Kidney glomerular epithelial cell (primary cell): ENCODE measurements at regions not wholly inside any gene's neighbourhood (a gene's known extent, or its start where the extent isn't known, plus 50 kb on each side); places are given as distances from the start of the nearest gene placed in this dataset.

Experiments used
- DNase-seq: peaks from one replicate; lab custom pipeline; 2025; lab: John Stamatoyannopoulos, UW

GRCh38 chrX:63993936-63994335, 208.9 kb upstream of the ARHGEF9 start:
- no peak for DNase-seq

GRCh38 chrX:63985906-63986305, 200.9 kb upstream of the ARHGEF9 start:
- no peak for DNase-seq

GRCh38 chrX:63979480-63979879, 194.5 kb upstream of the ARHGEF9 start:
- no peak for DNase-seq

- DNase-seq = no peak
Measured at GRCh38 chrX:63967551-63967950, 182.5 kb upstream of the ARHGEF9 start.

DNA sequence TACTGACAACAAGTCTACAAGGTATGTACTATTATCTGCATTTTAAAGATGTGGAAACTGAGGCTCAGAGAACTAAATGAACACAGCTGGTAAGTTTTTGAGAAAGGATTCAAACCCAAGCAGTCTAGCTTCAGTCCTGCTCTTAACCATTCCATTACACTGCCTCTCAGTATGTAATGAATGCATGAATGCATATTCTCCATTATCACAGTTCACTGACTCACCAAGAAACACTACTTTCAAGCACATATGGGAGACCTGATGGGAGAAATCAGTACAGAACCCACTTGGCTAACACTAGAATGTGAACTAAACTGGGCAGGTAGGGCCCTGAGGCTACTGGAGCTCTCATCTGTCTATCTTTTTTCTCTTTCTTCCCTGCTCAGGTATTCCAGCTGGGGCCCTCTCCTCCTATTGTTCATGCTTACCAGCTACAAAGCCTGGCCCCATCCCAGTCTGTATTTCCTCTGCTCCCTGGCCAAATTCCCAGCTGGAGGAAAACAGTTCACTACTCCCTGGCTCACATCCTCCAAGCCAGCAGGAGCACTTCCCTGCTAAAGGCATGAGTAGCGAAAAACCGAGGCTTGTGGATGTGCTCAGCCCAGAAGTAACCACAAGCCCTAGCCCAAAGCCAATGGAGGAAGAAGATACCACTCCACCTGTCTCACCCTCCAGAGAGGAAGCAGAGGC, 178.2 kb upstream of the ARHGEF9 start:
- no peak for DNase-seq

- no peak for DNase-seq
Measured at GRCh38 chrX:63961964-63962363, 176.9 kb upstream of the ARHGEF9 start.

DNA sequence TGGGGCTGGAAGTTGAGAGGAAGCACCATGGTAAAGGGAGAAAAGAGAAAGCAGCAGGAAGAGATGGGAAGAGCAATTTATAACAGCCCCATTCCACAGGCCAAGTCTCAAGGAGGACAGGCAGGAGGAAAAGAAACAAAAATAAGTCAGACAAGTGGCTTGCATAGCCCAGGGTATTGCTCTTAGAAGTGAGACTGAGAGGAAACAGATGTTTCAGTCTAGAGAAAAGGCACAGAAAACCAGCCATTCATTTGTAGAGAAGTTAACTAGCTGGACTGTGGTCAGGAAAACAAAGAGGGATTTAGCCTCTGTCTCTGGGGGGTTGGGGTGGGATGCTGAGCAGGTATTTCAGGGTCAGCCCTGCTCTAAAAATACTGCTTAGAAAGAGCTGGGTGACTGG, 175.0 kb upstream of the ARHGEF9 start:
- DNase-seq = no peak

DNA sequence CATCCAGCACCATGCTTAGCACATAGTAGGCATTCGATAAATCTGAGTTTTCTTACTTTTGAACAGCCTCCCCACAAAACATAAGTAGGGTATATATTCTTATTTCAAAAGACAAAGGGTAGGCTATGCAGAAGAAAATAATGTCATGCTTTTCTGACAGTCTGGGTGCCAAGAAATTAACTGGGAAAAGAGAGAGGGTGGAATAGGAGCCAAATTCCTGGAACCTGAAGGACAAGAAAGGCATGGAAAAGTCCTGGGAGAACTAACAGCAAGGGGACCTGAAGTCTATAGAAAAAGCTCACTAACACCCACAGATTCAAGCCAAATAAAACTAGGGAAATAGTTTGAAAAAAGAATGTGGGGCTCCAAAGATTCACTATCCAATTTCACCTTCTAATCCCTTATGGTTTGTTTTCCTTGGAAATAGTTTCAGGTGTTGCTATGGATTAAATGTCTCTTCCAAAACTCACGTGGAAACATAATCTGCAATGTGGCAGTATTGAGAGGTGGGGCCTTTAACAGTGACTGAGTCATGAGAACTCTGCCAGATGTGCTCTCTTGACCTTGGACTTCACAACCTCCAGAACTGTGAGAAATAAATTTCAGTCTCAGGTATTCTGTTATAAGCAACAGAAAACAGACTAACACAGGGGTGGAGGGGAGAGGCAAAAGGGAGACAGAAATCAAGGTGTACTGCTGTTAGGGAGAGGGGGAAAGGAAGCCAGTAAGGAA, 173.3 kb upstream of the ARHGEF9 start:
- no peak for DNase-seq

- DNase-seq = no peak
Measured at GRCh38 chrX:63935835-63936234, 150.8 kb upstream of the ARHGEF9 start.

GRCh38 chrX:63934791-63935190, 149.8 kb upstream of the ARHGEF9 start:
- no peak for DNase-seq

GRCh38 chrX:63934160-63934559, 149.1 kb upstream of the ARHGEF9 start:
- DNase-seq = no peak

GRCh38 chrX:63932907-63933306, 147.9 kb upstream of the ARHGEF9 start:
- DNase-seq = no peak

DNA sequence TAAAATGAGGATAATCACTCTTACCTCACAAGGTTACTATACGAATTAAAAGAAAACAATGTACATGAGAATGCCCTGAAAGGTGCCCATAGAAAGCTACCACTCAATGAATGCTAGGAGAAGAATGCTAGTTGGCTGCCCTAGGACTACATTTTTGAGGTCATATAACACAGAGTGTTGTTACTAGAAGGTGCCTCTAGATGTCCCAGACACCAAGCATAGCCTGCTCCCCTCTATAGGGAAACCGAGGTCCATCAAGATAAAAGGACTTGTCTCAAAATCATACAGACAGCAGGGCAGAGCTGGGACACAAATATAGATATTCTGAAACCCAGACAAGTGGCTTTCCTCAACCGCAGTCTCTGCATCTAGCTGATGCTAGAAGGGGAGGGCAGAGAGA, 147.0 kb upstream of the ARHGEF9 start:
- no peak for DNase-seq

DNA sequence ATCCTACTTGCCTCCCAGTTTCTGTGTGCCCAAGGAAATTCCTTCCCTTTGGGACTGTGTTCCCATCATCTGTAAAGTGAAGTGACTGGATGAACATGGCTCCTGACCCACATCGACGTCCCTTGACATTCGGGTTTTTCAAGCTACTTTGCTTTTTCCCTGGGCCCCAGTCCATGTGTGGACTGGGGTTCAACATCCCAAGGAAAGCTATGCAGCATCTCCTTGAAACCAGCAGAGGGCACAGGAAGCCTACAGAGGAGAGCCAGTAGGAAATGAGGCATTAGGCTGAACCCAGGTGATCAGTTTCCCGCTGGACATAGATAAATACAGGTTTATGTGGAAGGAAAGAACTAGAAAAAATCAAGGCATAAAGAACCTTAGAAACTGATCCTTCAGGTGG, 145.1 kb upstream of the ARHGEF9 start:
- no peak for DNase-seq

GRCh38 chrX:63929608-63930007, 144.6 kb upstream of the ARHGEF9 start:
- no peak for DNase-seq

DNA sequence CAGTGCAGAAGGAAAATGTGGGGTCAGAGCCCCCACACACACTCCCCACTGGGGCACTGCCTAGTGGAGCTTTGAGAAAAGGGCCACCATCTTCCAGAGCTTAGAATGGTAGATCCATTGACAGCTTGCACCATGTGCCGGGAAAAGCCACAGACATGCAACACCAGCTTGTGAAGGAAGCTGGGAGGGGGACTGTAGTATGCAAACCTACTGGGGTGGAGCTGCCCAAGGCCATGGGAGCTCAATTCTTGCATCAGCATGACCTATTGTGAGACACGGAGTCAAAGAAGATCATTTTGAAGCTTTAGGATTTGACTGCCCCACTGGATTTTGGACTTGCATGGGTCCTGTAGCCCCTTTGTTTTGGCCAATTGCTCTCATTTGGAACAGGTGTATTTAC, 142.8 kb upstream of the ARHGEF9 start:
- DNase-seq = no peak

DNA sequence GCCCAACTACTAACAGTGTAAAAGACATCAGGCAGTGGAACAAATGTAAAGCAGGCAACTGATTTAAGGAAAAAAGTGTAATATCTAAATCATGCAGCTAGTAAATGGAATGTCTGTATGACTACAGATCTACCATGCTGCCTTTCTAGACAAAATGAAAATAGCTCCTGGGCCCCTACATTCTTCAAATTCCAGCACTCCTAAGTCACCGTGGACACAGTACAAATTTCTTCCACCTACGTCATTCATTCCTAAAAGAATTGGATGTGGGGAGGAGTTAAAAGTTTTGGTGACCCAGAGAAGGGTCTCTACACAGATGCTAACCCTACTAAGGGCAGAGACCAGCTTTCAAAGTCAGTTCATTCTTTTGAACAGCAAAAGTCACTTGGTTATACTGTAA, 137.2 kb upstream of the ARHGEF9 start:
- peak; percentile 0 for DNase-seq

DNA sequence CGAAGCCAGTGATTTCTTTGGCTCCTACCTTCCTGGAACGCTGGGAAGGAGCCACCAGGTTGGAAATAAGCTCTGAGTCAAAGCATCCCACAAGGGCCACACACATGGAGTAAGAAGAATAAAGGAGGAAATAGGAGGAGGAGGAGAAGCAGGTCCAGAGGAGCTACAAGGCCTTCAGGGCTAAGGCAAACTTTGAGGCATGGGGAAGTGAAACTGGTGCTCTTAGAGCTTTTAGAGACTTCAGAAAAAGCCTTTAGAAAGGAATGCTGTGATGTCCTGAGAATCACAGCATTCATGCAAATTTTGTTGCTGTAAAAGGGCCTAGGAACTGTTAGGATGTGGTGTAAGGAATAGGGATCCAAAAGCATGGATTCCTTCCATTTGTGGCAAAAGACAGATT, 135.9 kb upstream of the ARHGEF9 start:
- no peak for DNase-seq

DNA sequence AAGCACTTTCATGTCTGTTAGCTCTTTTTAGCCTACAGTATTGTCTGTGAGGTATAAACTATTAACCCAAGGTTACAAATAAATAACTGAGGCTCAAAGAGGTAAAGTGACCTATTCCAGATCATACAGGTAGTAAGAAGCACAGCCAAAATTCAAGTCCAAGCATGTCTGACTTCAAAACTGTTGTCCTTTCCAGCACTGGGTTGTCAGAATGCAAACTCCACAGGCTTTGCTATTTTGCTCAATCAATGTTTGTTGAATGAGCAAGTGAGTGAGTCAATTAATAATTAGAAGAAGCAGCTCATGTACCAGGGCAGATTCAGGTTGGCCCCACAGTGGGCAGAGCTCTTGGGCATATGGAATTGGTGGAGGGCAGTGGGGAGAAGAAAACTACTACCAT, 134.1 kb upstream of the ARHGEF9 start:
- DNase-seq = no peak

GRCh38 chrX:63918611-63919010, 133.6 kb upstream of the ARHGEF9 start:
- no peak for DNase-seq

DNA sequence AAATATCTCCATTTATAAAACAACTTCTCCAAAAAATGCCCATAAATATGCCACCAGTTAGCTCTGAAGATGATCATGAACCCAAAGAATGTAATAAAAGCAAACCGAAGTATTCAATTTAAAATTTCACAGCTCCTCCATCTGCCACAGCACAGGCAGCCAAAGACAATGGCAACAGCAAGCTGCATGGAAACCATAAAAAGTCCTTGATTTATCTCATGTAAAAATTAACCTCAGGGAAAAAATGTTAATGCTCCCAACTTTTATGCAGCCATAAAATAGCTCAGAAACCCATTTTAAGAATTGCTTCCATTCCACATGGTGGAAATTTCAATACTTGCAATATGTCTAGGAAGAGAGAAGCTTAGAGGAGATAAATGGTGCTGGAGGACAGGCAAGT, 132.3 kb upstream of the ARHGEF9 start:
- DNase-seq = no peak

DNA sequence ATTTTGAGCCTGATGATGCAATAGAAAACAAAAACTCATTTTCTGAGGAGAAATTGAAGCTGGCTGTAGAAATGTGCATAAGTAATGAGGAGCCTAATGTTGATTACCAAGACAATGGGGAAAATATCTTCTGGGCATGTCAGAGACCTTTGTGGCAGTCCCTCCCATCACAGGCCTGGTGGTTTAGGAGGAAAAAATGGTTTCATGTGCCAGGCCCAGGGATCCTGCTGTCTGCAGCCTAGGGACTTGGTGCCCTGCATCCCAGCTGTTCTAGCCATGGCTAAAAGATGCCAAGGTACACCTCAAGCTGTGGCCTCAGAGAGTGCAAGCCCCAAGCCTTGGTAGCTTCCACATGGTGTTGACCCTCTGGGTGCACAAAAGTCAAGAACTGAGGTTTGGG, 128.7 kb upstream of the ARHGEF9 start:
- DNase-seq = no peak

- no peak for DNase-seq
Measured at GRCh38 chrX:63889001-63889400, 104.0 kb upstream of the ARHGEF9 start.
